DMS53 (cell line): ENCODE measurements at regions not wholly inside any gene's neighbourhood (a gene's known extent, or its start where the extent isn't known, plus 50 kb on each side); places are given as distances from the start of the nearest gene placed in this dataset.
"Not testable (repeated sequence)": the region's sequence is repeated elsewhere in the genome, so short reads cannot be mapped to it uniquely, and the experiment has no call there.

Source experiments
- DNase-seq: peaks from one replicate; lab custom pipeline; 2025; lab: John Stamatoyannopoulos, UW

DNA sequence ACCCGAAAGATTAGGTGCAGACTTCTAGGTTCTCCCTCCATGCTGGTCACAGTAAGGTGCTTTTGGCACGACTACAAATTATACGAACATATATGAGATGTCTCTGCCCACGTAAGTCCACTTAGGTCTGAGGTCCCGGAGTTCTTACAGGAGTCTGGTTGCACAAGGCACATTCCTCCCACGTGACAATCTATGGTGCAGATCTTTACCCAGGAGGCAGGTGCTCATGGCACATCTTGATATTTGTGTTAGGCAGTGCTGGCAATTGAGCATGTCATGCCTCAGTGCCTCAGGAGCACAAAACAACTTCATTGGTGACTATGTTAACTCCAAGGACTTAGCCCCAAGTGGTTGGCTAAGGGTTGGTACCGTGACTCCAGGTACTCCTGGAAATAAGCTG, 92.0 kb upstream of the AMN1 start:
- peak; percentile 81 for DNase-seq

DNA sequence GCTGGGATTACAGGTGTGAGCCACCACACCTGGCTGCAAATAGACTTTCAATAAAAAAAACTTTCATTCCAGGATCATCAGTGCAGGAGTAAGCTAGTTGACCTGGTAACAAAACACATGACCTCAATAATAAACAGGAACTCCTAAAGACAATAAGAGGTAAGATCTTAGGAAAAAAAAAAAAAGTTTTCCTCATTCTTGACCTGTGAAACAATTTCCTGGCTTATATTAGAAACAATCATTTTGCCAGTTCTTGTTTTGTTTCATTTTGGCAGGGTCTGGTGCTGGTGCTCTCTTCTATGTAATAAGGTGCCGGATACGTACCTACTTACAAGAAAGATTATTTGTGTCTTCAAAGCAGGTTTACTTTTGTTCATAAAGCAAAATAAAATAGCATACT, 90.6 kb upstream of the AMN1 start:
- DNase-seq, result peak; percentile 76

DNA sequence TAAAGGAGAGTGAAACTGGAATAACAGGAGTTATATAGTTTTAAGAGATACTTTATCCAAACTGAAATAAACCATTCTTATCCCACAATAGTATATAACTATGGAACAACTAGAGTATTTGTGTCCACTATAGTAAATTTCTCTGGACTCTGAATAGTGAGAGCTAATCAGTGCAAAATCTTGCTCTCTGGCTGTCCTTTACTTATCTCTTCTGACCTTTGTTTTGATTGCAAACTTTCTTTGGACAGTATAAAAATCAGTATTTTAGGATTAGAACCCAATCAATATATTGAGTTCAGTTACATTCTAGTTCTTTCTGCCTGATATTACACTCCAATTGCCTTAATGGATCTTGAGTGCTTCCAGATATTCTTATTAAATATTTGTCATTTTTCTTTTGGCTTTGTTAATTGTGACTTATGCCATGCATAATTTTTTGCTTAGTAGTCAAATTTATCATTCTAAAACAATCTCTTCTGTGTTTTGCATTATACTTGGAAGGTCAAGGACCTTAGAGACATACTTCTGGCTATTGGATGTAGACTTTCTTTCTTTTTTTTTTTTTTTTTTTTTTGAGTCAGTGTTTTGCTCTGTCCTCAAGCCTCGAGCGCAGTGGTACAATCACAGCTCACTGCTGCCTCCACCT, 89.9 kb upstream of the AMN1 start:
- no peak for DNase-seq

DNA sequence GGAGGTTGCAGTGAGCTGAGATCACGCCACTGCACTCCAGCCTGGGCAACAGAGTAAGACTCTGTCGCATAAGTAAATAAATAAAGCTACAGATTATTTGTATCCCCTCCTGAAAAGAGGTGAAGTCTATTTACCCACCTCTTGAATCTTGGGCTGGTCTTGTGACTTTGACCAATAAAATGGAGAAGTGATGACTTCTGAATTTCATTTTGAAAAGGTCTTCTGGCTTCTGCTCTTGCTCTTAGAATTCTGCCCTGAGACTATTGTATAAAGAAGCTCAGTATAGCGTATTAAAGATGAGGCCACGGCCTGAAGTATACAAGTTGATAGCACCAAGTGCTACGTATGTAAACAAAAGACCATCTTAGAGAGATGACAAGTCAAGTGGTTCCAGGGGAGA, 88.3 kb upstream of the AMN1 start:
- DNase-seq, result no peak

DNA sequence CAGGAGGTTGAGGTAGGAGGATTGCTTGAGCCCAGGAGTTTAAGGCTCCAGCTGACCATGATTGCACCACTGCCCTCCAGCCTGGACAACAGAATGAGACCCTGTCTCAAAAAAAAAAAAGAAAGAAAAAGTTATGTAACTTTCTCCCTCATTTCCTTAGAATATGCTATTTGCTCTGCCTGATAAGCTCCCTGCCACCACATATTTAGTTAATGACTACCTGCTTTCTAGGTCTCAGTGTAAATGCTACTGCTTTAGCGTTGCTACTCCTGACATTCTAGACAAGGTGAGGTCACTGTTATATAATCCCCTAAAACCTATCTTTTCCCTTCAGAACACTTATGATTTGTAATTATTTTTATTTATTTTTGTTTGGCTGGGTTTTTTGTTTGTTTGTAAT, 86.3 kb upstream of the AMN1 start:
- no peak for DNase-seq

DNA sequence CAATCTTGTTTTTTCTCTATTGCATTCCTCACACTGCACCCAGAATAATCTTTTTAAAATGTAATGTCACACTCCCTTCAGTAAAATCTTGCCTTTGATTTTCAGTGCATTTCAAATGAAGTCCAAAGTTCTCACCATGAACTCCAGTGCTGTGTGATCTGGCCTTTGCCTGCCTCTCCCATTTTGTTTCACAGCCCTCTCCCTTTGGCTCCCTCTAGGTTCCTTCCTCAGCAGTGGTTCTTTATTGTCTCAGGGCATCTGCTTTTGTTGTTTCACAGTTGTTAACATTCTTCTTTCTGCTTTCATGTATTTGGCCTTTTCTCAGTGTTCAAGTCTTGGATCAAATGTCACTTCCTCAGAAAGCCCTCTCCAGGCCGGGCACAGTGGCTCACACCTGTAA, 84.5 kb upstream of the AMN1 start:
- DNase-seq, result peak; percentile 33

DNA sequence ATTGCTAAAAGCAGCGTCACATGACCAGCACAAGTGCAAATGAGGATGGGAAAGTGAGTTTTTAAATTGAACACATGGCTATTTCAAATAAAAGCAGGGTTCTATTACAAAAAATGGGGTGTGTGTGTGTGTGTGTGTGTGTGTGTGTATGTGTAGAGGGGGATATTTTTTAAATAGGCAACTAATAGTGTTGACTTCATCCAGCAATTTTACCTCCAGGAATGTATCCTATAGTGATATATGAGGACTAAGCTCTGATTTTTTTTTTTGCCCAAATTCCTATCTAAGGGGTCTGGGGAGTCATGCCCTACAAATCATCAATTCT, 78.9 kb upstream of the AMN1 start:
- no peak for DNase-seq

DNA sequence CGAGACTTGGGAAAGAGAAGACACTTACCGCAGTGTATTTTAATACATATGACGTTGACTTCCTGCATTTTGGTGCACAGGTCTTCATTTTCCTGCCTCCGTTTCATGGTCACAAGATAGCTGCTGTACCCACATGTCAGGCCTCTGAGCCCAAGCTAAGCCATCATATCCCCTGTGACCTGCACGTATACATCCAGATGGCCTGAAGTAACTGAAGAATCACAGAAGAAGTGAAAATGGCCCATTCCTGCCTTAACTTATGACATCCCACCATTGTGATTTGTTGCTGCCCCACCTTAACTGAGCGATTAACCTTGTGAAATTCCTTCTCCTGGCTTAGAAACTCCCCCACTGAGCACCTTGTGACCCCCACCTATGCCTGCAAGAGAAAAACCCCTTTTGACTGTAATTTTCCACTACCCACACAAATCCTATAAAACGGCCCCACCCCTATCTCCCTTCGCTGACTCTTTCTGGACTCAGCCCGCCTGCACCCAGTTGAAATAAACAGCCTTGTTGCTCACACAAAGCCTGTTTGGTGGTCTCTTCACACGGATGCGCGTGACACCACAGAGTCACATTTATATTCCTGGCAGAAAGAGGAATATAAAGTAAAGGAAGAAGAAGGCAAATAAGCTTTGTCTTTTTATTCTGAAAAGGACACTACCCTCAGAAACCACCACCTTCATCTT, 78.4 kb upstream of the AMN1 start:
- DNase-seq, result not testable (repeated sequence)

DNA sequence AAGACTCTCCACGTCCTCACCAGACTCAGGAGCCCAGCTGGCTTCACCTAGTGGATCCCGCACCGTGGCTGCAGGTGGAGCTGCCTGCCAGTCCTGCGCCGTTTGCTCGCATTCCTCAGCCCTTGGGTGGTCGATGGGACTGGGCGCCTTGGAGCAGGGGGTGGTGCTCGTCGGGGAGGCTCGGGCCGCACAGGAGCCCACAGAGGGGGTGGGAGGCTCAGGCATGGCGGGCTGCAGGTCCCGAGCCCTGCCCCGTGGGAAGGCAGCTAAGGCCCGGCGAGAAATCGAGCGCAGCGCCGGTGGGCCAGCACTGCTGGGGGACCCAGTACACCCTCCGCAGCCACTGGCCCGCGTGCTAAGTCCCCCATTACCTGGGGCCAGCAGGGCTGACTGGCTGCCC, 76.9 kb upstream of the AMN1 start:
- DNase-seq, result not testable (repeated sequence)

DNA sequence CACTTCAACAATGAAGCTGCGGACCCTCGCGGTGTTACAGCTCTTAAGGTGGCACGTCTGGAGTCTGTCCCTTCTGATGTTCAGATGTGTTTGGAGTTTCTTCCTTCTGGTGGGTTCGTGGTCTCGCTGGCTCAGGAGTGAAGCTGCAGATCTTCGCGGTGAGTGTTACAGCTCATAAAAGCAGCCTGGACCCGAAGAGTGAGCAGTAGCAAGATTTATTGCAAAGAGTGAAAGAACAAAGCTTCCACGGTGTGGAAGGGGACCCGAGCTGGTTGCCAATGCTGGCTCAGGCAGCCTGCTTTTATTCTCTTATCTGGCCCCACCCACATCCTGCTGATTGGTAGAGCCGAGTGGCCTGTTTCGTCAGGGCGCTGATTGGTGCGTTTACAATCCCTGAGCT, 75.9 kb upstream of the AMN1 start:
- not testable (repeated sequence) for DNase-seq

DNA sequence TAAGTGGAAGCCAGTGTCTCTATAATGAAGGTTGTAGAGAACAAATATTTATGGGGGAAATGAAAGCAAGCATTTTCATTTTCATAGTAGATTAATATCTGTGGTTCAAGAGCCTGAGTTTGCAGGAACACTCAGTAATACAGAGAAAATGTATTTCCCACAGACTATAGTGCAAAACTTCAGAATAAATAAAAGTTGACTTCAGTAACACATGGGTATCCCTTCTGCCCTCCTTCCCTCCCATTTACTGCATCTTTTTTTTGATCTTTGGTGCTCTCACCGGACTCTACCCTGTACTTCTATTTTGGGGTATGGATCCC, 75.3 kb upstream of the AMN1 start:
- no peak for DNase-seq

DNA sequence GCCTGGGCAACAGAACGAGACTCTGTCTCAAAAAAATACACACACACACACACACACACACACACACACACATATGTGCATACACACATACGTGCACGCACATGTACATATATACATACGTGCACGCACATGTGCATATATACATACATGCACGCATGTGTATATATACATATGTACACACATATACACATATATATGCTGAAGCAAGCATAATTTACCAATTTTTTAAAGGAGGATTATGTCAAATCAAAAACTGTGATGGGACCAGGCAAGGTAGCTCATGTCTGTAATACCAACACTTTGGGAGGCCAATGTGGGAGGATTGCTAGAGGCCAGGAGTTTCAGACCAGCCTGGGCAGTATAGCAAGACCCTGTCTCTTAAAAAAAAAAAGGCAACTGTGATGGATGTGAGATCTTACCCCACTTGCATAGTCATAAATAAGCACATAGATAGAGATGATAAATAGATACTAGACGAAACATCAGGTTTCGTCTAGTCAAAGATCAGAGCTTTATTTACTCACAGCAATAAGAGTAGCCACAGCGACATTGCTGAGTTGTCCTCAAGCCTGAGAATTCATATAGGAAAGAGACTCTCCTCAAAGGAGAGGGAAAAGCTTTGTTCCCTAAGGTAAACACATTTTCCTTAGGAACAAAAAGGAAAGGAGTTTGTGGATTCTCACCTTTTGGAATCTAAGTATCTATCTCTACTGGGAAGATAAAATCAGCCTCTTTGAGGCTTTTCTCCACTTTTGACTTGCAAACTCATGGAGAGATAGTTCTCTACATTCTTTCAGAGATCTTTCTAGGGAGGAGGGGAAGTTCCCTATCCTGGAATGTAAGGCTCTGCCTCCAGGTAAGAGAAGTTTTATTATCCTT, 74.7 kb upstream of the AMN1 start:
- no peak for DNase-seq

DNA sequence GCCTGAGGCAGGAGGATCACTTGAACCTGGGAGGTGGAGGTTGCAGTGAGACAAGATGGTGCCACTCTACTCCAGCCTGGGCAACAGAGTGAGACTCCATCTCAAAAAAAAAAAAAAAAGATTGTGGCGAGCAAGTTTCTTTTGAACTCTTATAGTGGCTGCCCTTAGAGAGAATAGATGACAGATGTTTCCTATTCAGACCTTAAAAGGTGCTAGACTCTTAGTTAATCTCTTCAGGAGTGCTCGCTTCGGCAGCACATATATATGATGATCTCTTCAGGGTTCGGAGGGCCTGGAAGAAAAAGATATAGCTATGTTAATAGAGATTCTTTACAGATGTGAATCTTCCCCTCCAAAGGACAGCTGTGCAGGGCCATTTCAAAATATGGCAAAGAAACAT, 73.1 kb upstream of the AMN1 start:
- DNase-seq, result no peak

DNA sequence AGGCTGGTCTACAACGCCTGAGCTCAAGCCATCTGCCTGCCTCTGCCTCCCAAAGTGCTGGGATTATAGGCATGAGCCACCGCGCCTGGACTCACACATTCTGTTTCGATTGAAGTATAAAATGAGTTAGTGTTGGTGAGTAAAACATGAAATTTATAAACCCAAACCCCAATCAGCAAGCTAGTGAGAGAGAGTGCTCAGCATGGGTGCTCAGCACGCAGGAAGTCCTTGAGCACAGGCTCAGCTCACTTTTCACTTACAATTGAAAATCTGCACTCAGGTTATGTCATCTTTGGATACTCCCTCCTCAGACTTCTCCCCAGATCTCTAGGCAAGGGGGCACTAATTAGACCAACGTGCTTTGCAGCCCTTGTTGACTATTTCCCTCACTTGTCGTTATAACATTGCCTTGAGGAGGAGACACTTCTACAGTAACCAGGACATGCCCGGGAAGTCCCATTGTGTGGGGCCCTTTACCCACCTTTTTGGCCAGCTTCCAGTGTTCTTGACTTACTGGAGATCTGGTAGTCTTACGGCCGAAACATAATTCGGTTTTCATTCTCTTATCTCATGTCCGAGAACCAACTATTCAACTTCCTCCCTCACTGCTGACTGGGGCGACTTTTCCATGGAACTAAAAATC, 68.5 kb upstream of the AMN1 start:
- DNase-seq, result no peak

DNA sequence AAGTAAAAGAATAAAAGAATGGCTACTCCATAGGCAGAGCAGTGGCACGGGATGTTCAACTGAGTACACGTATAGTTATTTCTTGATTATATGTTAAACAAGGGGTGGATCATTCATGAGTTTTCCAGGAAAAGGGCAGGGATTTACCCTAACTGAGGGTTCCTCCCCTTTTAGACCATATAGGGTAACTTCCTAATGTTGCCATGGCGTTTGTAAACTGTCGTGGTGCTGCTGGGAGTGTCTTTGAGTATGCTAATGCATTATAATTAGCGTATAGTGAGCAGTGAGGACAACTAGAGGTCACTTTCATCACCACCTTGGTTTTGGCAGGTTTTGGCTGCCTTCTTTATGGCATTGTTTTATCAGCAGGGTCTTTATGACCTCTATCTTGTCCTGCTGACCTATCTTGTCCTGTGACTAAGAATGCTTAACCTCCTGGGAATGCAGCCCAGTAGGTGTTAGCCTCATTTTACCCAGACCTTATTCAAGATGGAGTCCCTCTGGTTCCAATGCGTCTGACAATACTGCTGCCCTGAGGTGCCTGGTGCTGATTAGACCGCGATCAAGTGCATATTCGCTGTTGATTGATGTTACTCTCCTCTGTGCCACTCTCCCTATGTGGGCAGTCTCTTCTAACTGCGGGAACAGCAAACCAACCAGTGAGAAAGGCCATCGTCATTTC, 67.6 kb upstream of the AMN1 start:
- DNase-seq, result no peak

DNA sequence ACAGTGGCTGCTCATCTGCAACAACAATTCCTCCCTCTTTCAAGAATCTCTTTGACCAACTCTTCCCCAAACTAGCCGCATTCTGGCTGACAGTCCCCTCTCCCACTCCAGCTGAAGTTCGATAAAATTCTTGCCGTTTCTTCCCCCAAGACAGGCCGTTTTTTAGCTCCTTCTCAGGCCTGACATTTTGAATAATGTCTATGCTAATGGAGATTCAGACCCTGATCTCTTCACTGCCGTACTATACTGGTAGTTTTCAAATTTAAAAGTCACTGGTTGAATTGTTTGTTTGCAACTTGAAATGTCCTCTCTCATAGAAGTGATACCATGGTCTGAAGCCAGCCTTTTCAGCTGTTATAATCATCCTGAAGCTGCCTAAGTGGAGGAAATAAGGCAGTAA, 65.9 kb upstream of the AMN1 start:
- DNase-seq, result no peak

DNA sequence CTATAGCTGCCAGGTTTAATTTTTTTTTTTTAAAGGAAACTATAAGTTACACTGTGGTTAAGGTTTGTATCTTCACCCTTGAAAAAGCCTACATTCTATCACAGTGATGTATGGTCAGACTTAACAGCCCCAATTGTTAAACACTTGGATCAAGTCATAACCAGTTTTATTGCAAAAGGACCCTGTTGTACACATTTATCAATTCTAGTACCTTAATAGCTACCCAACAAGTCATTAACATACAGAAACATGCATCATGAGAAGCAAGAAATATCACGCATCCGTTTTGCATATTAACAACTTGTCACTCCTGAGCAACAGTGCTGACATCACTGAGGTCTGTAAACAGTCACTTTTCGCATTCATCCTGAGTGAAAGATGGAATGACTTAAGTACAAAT, 62.4 kb upstream of the AMN1 start:
- DNase-seq, result not testable (repeated sequence)

DNA sequence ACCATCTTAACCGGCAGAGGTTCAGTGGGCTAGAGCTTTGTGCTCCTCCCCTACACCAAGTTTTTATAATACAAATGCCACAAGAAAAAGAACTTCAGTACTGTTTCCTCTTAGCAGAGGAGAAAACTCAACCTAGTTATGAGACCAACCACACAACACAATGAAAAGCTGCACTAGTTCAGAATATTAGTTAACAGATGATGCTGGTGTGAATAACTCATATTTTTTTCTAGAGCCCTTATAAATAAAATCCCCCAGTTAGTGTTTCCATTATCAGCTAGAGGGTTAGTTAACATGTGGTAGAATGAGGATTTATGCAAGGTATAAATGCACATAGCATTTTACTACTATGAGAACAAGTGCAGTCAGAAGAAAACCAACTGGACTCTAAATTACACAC, 61.9 kb upstream of the AMN1 start:
- no peak for DNase-seq

DNA sequence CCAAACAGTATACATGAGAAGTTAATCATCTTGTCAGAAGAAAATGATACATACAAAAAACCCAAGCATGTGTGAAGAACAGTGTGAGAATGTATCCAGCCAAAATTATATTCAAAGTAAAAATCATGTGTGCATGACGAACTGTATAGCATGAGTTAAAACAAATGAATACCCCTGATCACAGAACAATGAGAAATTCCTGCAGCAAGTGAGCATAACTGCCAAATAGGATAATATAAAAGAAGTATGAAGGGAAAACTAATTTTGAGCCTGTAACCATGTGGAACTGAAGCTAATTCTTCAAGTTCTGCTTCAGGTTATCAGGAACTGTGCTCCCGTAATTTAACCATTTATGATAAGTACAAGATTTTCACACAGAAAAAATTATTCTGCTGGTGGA, 56.5 kb upstream of the AMN1 start:
- no peak for DNase-seq

DNA sequence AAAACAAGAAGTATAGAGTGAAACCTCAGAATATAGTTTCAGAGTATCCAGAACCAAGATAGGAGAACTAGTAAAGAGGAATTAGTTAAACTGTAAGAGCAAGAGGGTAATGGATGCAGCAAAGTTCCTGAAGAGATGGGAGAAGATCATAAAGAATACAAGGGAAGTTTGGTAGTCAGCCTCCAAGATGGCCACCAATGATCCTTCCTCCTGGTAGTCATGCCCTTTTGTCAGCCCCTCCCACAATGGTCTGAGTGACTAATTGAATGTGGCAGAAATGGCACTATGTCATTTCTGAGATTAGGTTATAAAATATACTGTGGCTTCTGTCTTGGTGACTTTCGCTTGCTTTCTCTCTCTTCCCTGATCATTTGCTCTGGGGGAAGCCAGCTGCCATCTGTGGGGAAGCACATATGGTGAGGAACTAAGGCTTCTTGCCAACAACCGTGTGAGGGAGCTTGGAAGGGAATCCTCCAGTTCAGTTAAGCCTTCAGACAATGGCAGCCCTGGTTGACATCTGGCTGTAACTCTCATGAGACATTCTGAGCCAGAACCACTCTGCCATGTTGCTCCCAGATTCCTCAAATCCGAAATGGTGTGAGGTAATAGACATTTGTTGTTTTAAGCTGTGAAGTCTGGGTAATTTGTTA, 55.3 kb upstream of the AMN1 start:
- DNase-seq, result peak; percentile 24

DNA sequence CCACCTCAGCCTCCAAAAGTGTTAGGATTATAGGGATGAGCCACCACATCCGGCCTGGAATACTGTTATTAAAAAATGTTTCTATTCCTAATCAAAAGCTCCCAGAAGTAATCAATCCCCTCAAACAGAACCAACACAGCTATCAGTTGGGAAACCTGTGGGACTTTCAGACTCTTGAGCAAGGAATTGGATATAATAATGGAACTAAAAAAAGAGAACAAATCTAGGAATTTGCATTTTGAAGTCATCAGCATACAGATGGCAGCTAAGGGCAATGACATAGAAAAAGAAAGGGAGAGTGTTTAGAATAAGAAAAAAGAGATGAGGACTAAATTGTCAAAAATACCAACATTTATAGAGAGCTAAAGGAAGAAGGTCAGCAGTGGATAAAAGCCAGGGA, 54.7 kb upstream of the AMN1 start:
- no peak for DNase-seq
